Breast epithelium (tissue), 4 donors: ENCODE measurements at regions not wholly inside any gene's neighbourhood (a gene's known extent, or its start where the extent isn't known, plus 50 kb on each side); places are given as distances from the start of the nearest gene placed in this dataset.

Experiments
- DNase-seq, 2 donors: peaks; one replicate each; pipeline ENCODE4 v3.0.0-alpha.2; 2019; ENCODE audit warnings: low spot score in 2 of 2
- H3K27ac ChIP-seq, 2 donors: fragments of 200-600 bp; sonication (generic) in 1 of 2; one replicate each; pipeline ENCODE4 v1.5.1; 2016 to 2019; ENCODE audit warnings: mild to moderate bottlenecking in 1 of 2
- H3K27me3 ChIP-seq, 2 donors: fragments of 200-600 bp; sonication (generic) in 1 of 2; one replicate each; pipeline versions ENCODE4 v1.5.1 to v1.6.0; 2017 to 2019; ENCODE audit warnings: control low read depth in 1 of 2, mild to moderate bottlenecking in 1 of 2
- H3K36me3 ChIP-seq: fragments of 200-600 bp; one replicate; pipeline ENCODE4 v1.5.1; 2019
- H3K4me1 ChIP-seq, 2 donors: fragments of 200-600 bp; sonication (generic); one replicate each; pipeline ENCODE4 v1.5.1; 2016 to 2019; ENCODE audit warnings: control low read depth in 1 of 2
- H3K4me3 ChIP-seq, 3 donors: fragments of 200-600 bp; sonication (generic); 1 replicate in 2 of 3; 2 replicates in 1 of 3; pipeline ENCODE4 v1.5.1; 2016 to 2019; ENCODE audit warnings: mild to moderate bottlenecking in 3 of 3, moderate library complexity in 2 of 3
- H3K9me3 ChIP-seq, 2 donors: fragments of 200-600 bp; sonication (generic) in 1 of 2; one replicate each; pipeline ENCODE4 v1.5.1; 2016 to 2019; ENCODE audit warnings: control low read depth in 1 of 2
- POLR2A ChIP-seq: fragments of 450-650 bp; IDR thresholded peaks from one replicate; pipeline ENCODE4 v1.6.1; 2016; ENCODE audit warnings: antibody characterized with exemption, mild to moderate bottlenecking, moderate library complexity
- POLR2AphosphoS5 ChIP-seq, 3 donors: sonication (generic); formaldehyde crosslinking; IDR thresholded peaks; one replicate each; pipeline ENCODE4 v1.6.1; 2017; ENCODE audit warnings: antibody characterized with exemption in 3 of 3
- intact Hi-C: fragments of 100-400 bp; cut with DNase I; formaldehyde crosslinking; loops from one replicate; pipeline ENCODE4 v1.15.1; 2023; ENCODE audit warnings: low total_unique reads
- TF ChIP-seq, protein P1 (sequence below), 3 donors: fragments of 450-650 bp; IDR thresholded peaks; one replicate each; pipeline ENCODE4 v1.5.1; 2016 to 2017; ENCODE audit warnings: antibody characterized with exemption in 3 of 3, mild to moderate bottlenecking in 3 of 3, moderate library complexity in 3 of 3

DNA sequence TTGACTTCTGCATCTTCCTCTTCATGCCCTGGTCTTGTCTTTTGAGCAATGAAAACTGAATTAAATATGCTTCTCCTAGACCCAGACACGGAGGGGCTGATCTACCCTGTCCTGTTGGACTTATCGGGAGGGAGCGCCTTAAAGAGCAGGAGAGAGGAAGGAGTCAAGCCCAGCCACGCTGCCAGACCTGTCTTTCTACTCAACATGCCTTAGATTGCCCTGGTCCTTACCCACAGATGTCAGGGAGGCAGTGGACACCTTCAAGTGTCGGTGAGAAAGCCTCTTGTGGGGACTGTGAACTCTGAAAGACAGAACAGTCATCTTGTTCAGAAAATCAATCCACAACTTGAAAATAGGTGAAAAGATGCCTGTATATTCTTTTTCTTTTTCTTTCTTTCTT lies 61.8 kb downstream of the IRAG1 start:
- Histone ChIP-seq H3K36me3 (no peaks in the 10 kb centered on the region), H3K4me3 (no peak overlapping the region), H3K9me3 (no peaks in the 10 kb centered on the region), H3K4me1 (no peaks in the 10 kb centered on the region), H3K27me3 (no peaks in the 10 kb centered on the region), H3K27ac (no peak overlapping the region)
- intact Hi-C loops = no loop called here
- TF ChIP-seq POLR2AphosphoS5 (IDR thresholded peaks at IDR 0.05) = no peak
- TF ChIP-seq, protein P1, sequence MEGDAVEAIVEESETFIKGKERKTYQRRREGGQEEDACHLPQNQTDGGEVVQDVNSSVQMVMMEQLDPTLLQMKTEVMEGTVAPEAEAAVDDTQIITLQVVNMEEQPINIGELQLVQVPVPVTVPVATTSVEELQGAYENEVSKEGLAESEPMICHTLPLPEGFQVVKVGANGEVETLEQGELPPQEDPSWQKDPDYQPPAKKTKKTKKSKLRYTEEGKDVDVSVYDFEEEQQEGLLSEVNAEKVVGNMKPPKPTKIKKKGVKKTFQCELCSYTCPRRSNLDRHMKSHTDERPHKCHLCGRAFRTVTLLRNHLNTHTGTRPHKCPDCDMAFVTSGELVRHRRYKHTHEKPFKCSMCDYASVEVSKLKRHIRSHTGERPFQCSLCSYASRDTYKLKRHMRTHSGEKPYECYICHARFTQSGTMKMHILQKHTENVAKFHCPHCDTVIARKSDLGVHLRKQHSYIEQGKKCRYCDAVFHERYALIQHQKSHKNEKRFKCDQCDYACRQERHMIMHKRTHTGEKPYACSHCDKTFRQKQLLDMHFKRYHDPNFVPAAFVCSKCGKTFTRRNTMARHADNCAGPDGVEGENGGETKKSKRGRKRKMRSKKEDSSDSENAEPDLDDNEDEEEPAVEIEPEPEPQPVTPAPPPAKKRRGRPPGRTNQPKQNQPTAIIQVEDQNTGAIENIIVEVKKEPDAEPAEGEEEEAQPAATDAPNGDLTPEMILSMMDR (IDR thresholded peaks at IDR 0.05) = no peak
- TF ChIP-seq POLR2A = no peak
- no peak for DNase-seq

DNA sequence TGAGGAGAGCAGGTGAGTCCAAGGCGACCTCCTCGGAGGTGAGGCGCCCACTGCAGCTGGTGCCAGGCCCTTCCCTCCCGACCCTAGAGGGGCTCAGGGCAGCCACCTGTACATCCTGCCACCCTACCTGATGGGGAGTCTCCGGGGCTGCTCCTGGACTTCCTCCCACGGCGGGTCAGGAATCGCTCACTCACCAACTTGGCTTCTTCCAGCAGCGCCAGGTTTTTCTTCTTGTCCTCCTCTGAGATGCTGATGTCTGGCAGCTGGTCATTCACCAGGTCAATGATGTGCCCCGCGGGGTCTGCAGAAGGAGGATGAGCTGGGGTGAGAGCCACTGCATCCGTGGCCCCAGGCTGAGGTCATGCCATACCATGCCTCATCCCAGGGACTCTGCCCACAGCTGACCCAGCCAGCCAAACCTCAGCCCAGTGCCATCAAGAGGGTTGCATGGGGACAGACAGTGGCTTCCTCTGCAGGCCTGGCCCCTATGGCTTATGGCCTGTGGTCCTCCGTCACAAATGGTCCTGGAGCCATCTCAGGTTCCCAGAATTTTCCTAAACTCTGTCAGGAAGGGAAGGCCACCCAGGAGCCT lies 61.0 kb upstream of the LYVE1 start:
- no peaks in the 10 kb centered on the region for H3K27me3 ChIP-seq
- H3K4me1 ChIP-seq = no peaks in the 10 kb centered on the region
- no peaks in the 10 kb centered on the region for H3K36me3 ChIP-seq
- no peak overlapping the region for H3K4me3 ChIP-seq
- no peak for DNase-seq
- intact Hi-C loops = loop anchor here (10.0 kb wide), 1 partner anchor 105 kb away; no protein-coding TSS in a partner anchor
- no peaks in the 10 kb centered on the region for H3K9me3 ChIP-seq
- H3K27ac ChIP-seq = no peak overlapping the region
- TF ChIP-seq POLR2A = no peak

DNA sequence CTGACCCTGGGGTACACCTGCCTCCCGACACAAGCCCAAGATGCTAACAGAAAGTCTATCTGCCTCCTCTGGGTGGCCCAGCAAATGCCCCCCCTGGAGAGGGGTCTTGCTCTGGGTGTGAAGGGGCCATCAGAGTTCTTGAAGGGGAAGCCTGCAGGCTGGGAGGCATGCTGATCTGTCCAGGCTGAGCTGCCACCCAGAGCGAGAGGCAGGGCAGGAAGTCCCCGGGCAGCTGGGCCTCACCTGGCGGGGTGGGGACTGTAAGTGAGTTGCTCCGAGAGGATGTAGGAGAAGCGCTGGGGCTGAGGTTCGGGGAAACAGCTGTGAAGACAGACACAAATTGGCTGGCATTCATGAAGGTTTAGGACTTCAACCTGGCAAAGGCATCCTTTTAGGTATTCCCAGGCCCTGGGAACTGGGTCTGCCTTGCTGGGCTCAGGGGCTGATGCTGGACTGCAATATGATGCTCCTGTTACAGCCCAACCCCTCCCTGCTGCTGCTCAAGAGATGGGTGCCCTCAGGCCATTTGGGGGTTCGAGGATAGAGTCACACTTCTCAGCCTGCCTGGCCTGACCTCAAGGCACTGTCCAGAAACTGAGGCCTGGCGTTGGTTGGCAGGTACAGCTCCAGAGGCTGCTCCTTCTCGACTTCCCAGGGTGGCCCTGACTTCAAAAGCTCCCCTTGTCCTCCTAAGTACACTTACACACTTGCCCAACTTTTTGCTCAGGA lies 60.2 kb upstream of the LYVE1 start:
- DNase-seq = no peak
- Histone ChIP-seq H3K4me3 (no peak overlapping the region), H3K9me3 (no peaks in the 10 kb centered on the region), H3K36me3 (no peaks in the 10 kb centered on the region), H3K27ac (no peak overlapping the region), H3K4me1 (no peaks in the 10 kb centered on the region), H3K27me3 (no peaks in the 10 kb centered on the region)
- TF ChIP-seq POLR2A (no peak), POLR2AphosphoS5 (IDR thresholded peaks at IDR 0.05) (no peak)
- TF ChIP-seq, protein P1 (IDR thresholded peaks at IDR 0.05) = no peak
- intact Hi-C loops = loop anchor here (10.0 kb wide), 1 partner anchor 106 kb away; no protein-coding TSS in a partner anchor

DNA sequence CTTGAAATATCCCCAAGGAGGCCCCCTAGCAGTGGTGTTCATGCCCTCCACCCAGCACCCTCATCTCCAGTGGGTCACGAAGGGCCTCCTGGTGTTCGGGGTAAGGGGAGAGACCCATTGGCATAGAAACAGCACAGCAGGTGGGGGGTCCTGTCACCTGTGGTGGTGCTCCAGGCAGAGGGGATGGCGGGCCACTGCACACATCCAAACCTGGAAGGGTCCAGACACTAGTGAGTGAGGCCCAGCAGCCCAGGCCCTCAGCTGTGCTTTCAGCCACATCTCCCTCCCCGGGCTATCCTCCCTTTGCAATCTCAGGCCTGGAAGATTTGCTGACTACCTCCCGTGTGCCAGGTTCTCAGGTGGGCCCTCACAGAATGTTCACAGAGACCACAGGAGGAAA lies 59.4 kb upstream of the LYVE1 start:
- no peaks in the 10 kb centered on the region for H3K9me3 ChIP-seq
- H3K4me1 ChIP-seq = no peaks in the 10 kb centered on the region
- no peak overlapping the region for H3K27ac ChIP-seq
- H3K36me3 ChIP-seq = no peaks in the 10 kb centered on the region
- no peak overlapping the region for H3K4me3 ChIP-seq
- no peak for DNase-seq
- TF ChIP-seq POLR2A = no peak
- TF ChIP-seq POLR2AphosphoS5 (IDR thresholded peaks at IDR 0.05) = no peak
- TF ChIP-seq, protein P1 (IDR thresholded peaks at IDR 0.05) = no peak
- intact Hi-C loops = loop anchor here (10.0 kb wide), 1 partner anchor 107 kb away; no protein-coding TSS in a partner anchor
- H3K27me3 ChIP-seq = no peaks in the 10 kb centered on the region

DNA sequence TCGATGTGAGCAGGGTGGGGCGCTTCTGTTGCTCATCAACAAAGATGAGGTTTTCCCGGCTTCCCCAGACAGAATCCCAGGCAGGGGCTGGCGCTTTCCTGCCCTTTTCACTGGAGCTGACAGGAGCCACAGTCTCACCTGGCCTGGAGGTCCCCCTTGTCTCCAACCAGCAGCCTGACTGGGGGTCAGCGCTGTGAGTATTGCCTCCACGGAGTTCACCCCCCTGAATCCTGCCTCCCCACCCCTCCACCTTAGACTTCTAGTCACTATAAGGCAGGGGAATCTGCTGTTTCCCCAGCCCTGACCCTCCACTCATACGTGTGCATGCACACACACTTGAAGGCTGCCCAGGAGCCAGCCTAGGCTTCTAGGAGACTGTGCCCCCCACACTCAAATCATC lies 58.8 kb upstream of the LYVE1 start:
- no peaks in the 10 kb centered on the region for H3K9me3 ChIP-seq
- no peak for DNase-seq
- H3K36me3 ChIP-seq = no peaks in the 10 kb centered on the region
- no peaks in the 10 kb centered on the region for H3K27me3 ChIP-seq
- TF ChIP-seq, protein P1 (IDR thresholded peaks at IDR 0.05) = no peak
- TF ChIP-seq POLR2A = no peak
- peak overlapping the region in 1 of 2 donors; percentile 32 for H3K27ac ChIP-seq
- no peak overlapping the region for H3K4me3 ChIP-seq
- no peaks in the 10 kb centered on the region for H3K4me1 ChIP-seq
- intact Hi-C loops = loop anchor here (10.0 kb wide), 1 partner anchor 108 kb away; no protein-coding TSS in a partner anchor
